UCSD-AML1 (cell line): ENCODE measurements at regions not wholly inside any gene's neighbourhood (a gene's known extent, or its start where the extent isn't known, plus 50 kb on each side); places are given as distances from the start of the nearest gene placed in this dataset.

Source experiments
- DNase-seq: peaks from one replicate; lab custom pipeline; 2025; ENCODE audit not compliant: unreplicated experiment; lab: John Stamatoyannopoulos, UW

- DNase-seq = no peak
Observed at GRCh38 chr1:232891656-232892317, 58.6 kb upstream of the NTPCR start.

- DNase-seq = no peak
Observed at GRCh38 chr1:232893481-232894313, 56.7 kb upstream of the NTPCR start.

- DNase-seq = no peak
Observed at GRCh38 chr1:232894436-232894835, 56.0 kb upstream of the NTPCR start.

- DNase-seq = no peak
Observed at GRCh38 chr1:232897949-232898465, 52.4 kb upstream of the NTPCR start.

GRCh38 chr1:232899268-232899667 is 51.1 kb upstream of the NTPCR start:
- no peak for DNase-seq

- DNase-seq = no peak
Observed at GRCh38 chr1:232899839-232900238, 50.6 kb upstream of the NTPCR start.
